DND-41 (cell line): ENCODE measurements at regions not wholly inside any gene's neighbourhood (a gene's known extent, or its start where the extent isn't known, plus 50 kb on each side); places are given as distances from the start of the nearest gene placed in this dataset.

Experiments used
- ATAC-seq: fragments of 200-7000 bp; cut with Tn5 transposase; 3 replicates; pipeline ENCODE4 v1.9.1; 2021; ENCODE audit warnings: low read depth; ENCODE audit not compliant: insufficient read depth
- DNase-seq: peaks from one replicate; pipeline ENCODE4 v3.0.0-alpha.2; 2020
- H2AFZ ChIP-seq: 2 replicates; pipeline ENCODE4 v1.6.0; 2012; ENCODE audit warnings: low read depth, low read length
- H3K27ac ChIP-seq: 2 replicates; pipeline ENCODE4 v1.5.1; 2012; ENCODE audit warnings: low read length, inconsistent platforms
- H3K27me3 ChIP-seq: fragments of 200-600 bp; sonication (generic); 2 replicates; pipeline ENCODE4 v1.6.0; 2012; ENCODE audit warnings: low read length, mild to moderate bottlenecking, inconsistent platforms; ENCODE audit not compliant: insufficient read depth, poor library complexity
- H3K36me3 ChIP-seq: 2 replicates; pipeline ENCODE4 v1.5.1; 2012; ENCODE audit warnings: low read length, inconsistent platforms; ENCODE audit not compliant: insufficient read depth
- H3K4me1 ChIP-seq: 2 replicates; pipeline ENCODE4 v1.5.1; 2012; ENCODE audit warnings: mild to moderate bottlenecking, low read length; ENCODE audit not compliant: insufficient read depth
- H3K4me2 ChIP-seq: 2 replicates; pipeline ENCODE4 v1.6.0; 2012; ENCODE audit warnings: mild to moderate bottlenecking, moderate library complexity, low read length, inconsistent platforms; ENCODE audit not compliant: insufficient read depth
- H3K4me3 ChIP-seq, 2 experiments: fragments of 200-600 bp in 1 of 2; shearing (Covaris generic) in 1 of 2; 2 replicates each; pipeline ENCODE4 v1.5.1; 2012 to 2016; ENCODE audit warnings: inconsistent platforms in 2 of 2, low read length in 2 of 2, mild to moderate bottlenecking in 2 of 2, low read depth in 1 of 2, moderate library complexity in 1 of 2
- H3K79me2 ChIP-seq: 2 replicates; pipeline ENCODE4 v1.6.0; 2012; ENCODE audit warnings: low read length, inconsistent platforms; ENCODE audit not compliant: insufficient read depth
- H3K9ac ChIP-seq: 2 replicates; pipeline ENCODE4 v1.6.0; 2012; ENCODE audit warnings: low read depth, mild to moderate bottlenecking, inconsistent platforms, low read length, moderate library complexity
- H3K9me3 ChIP-seq: 2 replicates; pipeline ENCODE4 v1.5.1; 2012; ENCODE audit warnings: low read length, moderate library complexity, mild to moderate bottlenecking, inconsistent platforms; ENCODE audit not compliant: insufficient read depth, severe bottlenecking
- H4K20me1 ChIP-seq: 2 replicates; pipeline ENCODE4 v1.6.0; 2012; ENCODE audit warnings: low read length; ENCODE audit not compliant: insufficient read depth
- EZH2 ChIP-seq: IDR thresholded peaks from 3 replicates; pipeline ENCODE4 v1.6.1; 2012; ENCODE audit warnings: borderline replicate concordance, low read depth, mild to moderate bottlenecking, moderate library complexity, low read length, inconsistent platforms; ENCODE audit not compliant: severe bottlenecking
- TF ChIP-seq, protein P1 (sequence below): IDR thresholded peaks from 2 replicates; pipeline ENCODE4 v1.5.1; 2012; ENCODE audit warnings: borderline replicate concordance, low read length, moderate library complexity, mild to moderate bottlenecking; ENCODE audit not compliant: poor library complexity, severe bottlenecking; ENCODE audit errors: extremely low read depth

DNA sequence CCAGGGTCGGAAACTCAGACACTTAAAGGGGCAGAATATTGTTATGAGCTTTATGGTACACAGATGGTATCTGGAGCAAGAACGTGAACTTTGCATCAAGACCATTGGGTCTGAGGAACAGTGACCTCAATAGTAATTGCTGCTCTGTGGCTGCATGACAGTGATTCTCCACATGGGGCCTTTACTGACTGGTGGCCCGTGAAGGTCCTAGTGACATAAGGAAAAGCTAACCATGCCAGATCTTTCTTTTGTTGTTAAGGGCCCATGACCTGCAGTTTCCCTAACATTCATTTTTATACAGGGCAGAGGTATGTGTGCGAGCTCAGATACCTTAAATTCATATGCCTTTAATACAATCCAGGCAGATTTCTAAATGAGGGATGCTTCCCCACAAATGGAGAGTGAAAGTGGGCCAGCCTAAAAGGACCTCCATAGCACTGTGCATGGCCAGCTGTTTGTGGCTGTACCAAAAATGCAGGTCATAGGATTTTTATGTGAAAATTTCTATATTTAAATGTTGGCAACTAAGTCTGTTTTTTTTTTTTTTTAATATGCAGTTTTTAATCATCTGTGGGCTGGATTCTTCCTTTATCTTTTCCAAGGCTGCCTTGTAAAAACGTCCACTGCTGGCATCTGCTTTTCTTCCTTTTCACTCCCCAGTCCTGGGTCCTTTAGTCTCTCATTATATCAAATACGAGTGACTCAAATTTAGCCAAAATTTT lies 188.0 kb upstream of the IL12A start:
- Histone ChIP-seq H3K9me3 (no peaks in the 10 kb centered on the region), H3K4me3 (no peak overlapping the region), H3K36me3 (no peaks in the 10 kb centered on the region), H2AFZ (no peak overlapping the region), H3K27me3 (peaks cover 9% of the 10 kb centered on the region), H4K20me1 (no peaks in the 10 kb centered on the region), H3K27ac (no peak overlapping the region), H3K4me2 (no peak overlapping the region), H3K4me1 (no peaks in the 10 kb centered on the region), H3K79me2 (no peaks in the 10 kb centered on the region), H3K9ac (no peak overlapping the region)
- TF ChIP-seq EZH2, result no peak
- TF ChIP-seq, protein P1, sequence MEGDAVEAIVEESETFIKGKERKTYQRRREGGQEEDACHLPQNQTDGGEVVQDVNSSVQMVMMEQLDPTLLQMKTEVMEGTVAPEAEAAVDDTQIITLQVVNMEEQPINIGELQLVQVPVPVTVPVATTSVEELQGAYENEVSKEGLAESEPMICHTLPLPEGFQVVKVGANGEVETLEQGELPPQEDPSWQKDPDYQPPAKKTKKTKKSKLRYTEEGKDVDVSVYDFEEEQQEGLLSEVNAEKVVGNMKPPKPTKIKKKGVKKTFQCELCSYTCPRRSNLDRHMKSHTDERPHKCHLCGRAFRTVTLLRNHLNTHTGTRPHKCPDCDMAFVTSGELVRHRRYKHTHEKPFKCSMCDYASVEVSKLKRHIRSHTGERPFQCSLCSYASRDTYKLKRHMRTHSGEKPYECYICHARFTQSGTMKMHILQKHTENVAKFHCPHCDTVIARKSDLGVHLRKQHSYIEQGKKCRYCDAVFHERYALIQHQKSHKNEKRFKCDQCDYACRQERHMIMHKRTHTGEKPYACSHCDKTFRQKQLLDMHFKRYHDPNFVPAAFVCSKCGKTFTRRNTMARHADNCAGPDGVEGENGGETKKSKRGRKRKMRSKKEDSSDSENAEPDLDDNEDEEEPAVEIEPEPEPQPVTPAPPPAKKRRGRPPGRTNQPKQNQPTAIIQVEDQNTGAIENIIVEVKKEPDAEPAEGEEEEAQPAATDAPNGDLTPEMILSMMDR, result no peak
- DNase-seq (no peak), ATAC-seq (no peak)

DNA sequence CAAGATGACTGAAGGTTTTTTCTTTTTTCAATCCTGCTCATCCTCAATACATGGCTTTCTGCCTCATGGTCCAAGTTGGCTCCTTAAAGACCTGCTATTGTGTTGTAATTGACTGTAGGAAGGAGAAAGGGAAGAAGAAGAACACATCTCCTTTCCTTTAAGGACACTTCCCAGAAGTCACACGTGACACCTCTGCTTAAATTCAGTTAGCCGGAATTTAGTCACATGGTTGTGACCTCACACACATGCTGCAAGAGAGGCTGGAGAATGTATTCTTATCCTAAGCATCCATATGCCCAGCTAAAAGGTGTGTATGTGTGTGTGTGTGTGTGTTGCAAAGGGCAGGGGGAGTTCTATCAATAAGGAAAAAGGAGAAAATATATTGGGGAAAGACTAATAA lies 185.8 kb upstream of the IL12A start:
- no peak overlapping the region for H3K27ac ChIP-seq
- H3K9me3 ChIP-seq, result no peaks in the 10 kb centered on the region
- no peak overlapping the region for H3K4me2 ChIP-seq
- H3K36me3 ChIP-seq, result no peaks in the 10 kb centered on the region
- no peak overlapping the region for H2AFZ ChIP-seq
- no peak overlapping the region for H3K9ac ChIP-seq
- no peak overlapping the region for H3K4me3 ChIP-seq
- DNase-seq (no peak), ATAC-seq (no peak)
- no peaks in the 10 kb centered on the region for H3K79me2 ChIP-seq
- H4K20me1 ChIP-seq, result no peaks in the 10 kb centered on the region
- TF ChIP-seq, protein P1, result no peak
- TF ChIP-seq EZH2, result no peak
- H3K27me3 ChIP-seq, result peaks cover 3% of the 10 kb centered on the region
- no peaks in the 10 kb centered on the region for H3K4me1 ChIP-seq

DNA sequence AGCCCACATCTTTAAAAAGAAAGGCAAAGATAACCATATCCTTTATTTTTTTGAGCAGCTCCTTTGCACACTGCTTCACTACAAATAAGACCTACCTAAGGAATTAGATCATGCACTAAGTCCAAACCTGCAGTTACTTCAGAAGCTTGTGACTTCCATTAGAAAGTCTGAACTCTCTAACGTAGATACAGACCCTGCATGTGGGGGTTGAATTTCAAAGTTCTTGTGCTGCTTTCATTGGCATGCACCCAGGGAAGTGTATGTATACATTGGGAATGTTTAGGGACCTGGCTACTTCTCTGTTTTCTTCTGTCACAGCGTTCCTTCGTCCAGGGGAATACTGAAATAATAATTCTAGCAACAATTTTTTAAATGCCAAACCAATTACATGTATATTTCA lies 185.2 kb upstream of the IL12A start:
- Histone ChIP-seq H3K9ac (no peak overlapping the region), H4K20me1 (no peaks in the 10 kb centered on the region), H3K79me2 (no peaks in the 10 kb centered on the region), H2AFZ (no peak overlapping the region), H3K4me2 (no peak overlapping the region), H3K4me3 (no peak overlapping the region), H3K27me3 (peaks cover 3% of the 10 kb centered on the region), H3K9me3 (no peaks in the 10 kb centered on the region), H3K4me1 (no peaks in the 10 kb centered on the region), H3K36me3 (no peaks in the 10 kb centered on the region), H3K27ac (no peak overlapping the region)
- ATAC-seq (no peak), DNase-seq (no peak)
- TF ChIP-seq EZH2, result no peak
- TF ChIP-seq, protein P1, result no peak
